ENCODE measurements at regions not wholly inside any gene's neighbourhood (a gene's known extent, or its start where the extent isn't known, plus 50 kb on each side); places are given as distances from the start of the nearest gene placed in this dataset.

DNA sequence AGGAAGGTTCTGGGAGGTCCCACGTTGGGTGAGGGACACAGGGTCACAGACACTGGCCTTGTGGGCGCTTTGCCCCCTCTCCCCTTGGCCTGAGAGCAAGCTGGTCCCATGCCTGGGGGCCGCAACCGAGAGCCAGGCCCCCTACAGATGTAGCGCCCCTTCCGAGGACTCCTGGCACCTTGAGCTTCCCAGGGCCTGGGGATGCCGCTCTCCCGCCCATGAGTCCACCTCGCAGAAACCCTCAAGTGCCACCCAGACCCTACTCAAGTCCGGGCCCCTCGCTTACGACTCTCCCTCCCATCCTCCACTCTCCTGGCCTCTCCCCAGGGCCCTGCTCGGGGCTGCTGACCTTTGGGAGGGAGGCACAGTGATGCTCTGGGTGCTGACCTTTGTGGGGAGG lies 204.0 kb downstream of the BRD1 start:
- TF ChIP-seq, protein P1, sequence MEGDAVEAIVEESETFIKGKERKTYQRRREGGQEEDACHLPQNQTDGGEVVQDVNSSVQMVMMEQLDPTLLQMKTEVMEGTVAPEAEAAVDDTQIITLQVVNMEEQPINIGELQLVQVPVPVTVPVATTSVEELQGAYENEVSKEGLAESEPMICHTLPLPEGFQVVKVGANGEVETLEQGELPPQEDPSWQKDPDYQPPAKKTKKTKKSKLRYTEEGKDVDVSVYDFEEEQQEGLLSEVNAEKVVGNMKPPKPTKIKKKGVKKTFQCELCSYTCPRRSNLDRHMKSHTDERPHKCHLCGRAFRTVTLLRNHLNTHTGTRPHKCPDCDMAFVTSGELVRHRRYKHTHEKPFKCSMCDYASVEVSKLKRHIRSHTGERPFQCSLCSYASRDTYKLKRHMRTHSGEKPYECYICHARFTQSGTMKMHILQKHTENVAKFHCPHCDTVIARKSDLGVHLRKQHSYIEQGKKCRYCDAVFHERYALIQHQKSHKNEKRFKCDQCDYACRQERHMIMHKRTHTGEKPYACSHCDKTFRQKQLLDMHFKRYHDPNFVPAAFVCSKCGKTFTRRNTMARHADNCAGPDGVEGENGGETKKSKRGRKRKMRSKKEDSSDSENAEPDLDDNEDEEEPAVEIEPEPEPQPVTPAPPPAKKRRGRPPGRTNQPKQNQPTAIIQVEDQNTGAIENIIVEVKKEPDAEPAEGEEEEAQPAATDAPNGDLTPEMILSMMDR (conservative IDR thresholded peaks at IDR 0.05; ENCODE audit: low read depth, low read length): no peak
- TF ChIP-seq EZH2phosphoT487 (IDR thresholded peaks at IDR 0.05; ENCODE audit: borderline replicate concordance, low read length): no peak

Data from PC-3 (cell line).